ENCODE measurements at regions not wholly inside any gene's neighbourhood (a gene's known extent, or its start where the extent isn't known, plus 50 kb on each side); places are given as distances from the start of the nearest gene placed in this dataset.

DNA sequence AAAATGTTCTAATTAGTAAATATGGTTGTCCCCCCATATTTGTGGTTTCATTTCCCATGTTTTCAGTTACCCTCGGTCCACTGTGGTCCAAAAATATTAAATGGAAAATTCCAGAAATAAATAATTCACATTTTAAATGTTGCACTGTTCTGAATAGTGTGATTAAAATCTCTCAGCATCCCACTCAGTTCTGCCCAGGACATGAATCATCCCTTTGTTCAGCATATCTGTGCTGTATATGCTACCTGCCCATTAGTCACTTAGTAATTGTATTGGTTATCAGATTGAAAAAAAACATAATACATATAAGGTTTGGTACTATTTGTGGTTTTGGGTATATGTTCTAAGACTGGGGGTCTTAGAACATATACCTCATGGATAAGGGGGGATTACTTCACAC lies 55.1 kb upstream of the NXF3 start:
- H3K9me3 ChIP-seq (ENCODE audit: control insufficient read depth in 1 of 2, insufficient read depth in 1 of 2, low read length in 2 of 2), result no peaks in the 10 kb centered on the region
- no peaks in the 10 kb centered on the region for H3K27me3 ChIP-seq (ENCODE audit: control insufficient read depth in 1 of 2, insufficient read depth in 2 of 2, low read length in 2 of 2)
- H3K36me3 Mint-ChIP-seq (ENCODE audit: low read depth), result no peaks in the 10 kb centered on the region
- H3K4me1 ChIP-seq (ENCODE audit: insufficient read depth, low read length), result no peaks in the 10 kb centered on the region
- H3K27ac Mint-ChIP-seq, result no peak overlapping the region
- CTCF ChIA-PET, result no interaction called here
- POLR2A ChIA-PET, result no interaction called here
- no peaks in the 10 kb centered on the region for H3K9me3 Mint-ChIP-seq
- no peak overlapping the region for H3K4me3 ChIP-seq (ENCODE audit: low read length)
- no peak overlapping the region for H3K4me3 Mint-ChIP-seq
- TF ChIP-seq, protein P1, sequence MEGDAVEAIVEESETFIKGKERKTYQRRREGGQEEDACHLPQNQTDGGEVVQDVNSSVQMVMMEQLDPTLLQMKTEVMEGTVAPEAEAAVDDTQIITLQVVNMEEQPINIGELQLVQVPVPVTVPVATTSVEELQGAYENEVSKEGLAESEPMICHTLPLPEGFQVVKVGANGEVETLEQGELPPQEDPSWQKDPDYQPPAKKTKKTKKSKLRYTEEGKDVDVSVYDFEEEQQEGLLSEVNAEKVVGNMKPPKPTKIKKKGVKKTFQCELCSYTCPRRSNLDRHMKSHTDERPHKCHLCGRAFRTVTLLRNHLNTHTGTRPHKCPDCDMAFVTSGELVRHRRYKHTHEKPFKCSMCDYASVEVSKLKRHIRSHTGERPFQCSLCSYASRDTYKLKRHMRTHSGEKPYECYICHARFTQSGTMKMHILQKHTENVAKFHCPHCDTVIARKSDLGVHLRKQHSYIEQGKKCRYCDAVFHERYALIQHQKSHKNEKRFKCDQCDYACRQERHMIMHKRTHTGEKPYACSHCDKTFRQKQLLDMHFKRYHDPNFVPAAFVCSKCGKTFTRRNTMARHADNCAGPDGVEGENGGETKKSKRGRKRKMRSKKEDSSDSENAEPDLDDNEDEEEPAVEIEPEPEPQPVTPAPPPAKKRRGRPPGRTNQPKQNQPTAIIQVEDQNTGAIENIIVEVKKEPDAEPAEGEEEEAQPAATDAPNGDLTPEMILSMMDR (IDR thresholded peaks at IDR 0.05), result no peak
- no peak overlapping the region for H3K27ac ChIP-seq (ENCODE audit: low read depth in 1 of 2, low read length in 2 of 2)
- H3K4me1 Mint-ChIP-seq (ENCODE audit: low read depth), result no peaks in the 10 kb centered on the region
- H3K36me3 ChIP-seq (ENCODE audit: insufficient read depth, low read length), result no peaks in the 10 kb centered on the region
- DNase-seq (no peak), ATAC-seq (ENCODE audit: poor library complexity) (no peak)
- intact Hi-C loops (cut with DNase I, micrococcal nuclease), result no loop called here
- H3K27me3 Mint-ChIP-seq, result no peaks in the 10 kb centered on the region
